WTC11 (cell line): ENCODE measurements at regions not wholly inside any gene's neighbourhood (a gene's known extent, or its start where the extent isn't known, plus 50 kb on each side); places are given as distances from the start of the nearest gene placed in this dataset.
A peak's percentile ranks its signal among the peaks of the same experiment; 100 is the strongest.

ENCODE experiments used
- ATAC-seq: fragments of 200-7000 bp; cut with Tn5 transposase; 2 replicates; pipeline ENCODE4 v1.10.0; 2021; ENCODE audit warnings: mild to moderate bottlenecking, moderate library complexity
- CTCF ChIA-PET: fragments of 300-600 bp; sonication (Branson Sonifier 250); formaldehyde crosslinking; loops from one replicate; lab custom pipeline; 2021; ENCODE audit warnings: antibody characterized with exemption; lab: Charles Lee
- POLR2A ChIA-PET: fragments of 350-600 bp; sonication (Branson Sonifier 250); formaldehyde crosslinking; loops from one replicate; lab custom pipeline; 2021; ENCODE audit warnings: antibody characterized with exemption; lab: Charles Lee
- DNase-seq: peaks from one replicate; pipeline ENCODE4 v3.0.0; 2021; ENCODE audit warnings: low spot score
- H3K27ac Mint-ChIP-seq: 2 replicates; pipeline ENCODE4 v1.8.0; 2021; ENCODE audit warnings: mixed read lengths
- H3K27me3 Mint-ChIP-seq: 2 replicates; pipeline ENCODE4 v1.8.0; 2021; ENCODE audit warnings: low read depth, mild to moderate bottlenecking, moderate library complexity, mixed read lengths
- H3K36me3 Mint-ChIP-seq: 2 replicates; pipeline ENCODE4 v1.8.0; 2021; ENCODE audit warnings: mixed read lengths
- H3K4me1 Mint-ChIP-seq: 2 replicates; pipeline ENCODE4 v1.8.0; 2022; ENCODE audit warnings: mixed read lengths
- H3K4me3 Mint-ChIP-seq: 2 replicates; pipeline ENCODE4 v1.8.0; 2021; ENCODE audit warnings: mild to moderate bottlenecking, moderate library complexity, mixed read lengths
- H3K9me3 Mint-ChIP-seq: 2 replicates; pipeline ENCODE4 v1.8.0; 2021; ENCODE audit warnings: mixed read lengths
- ATF1 ChIP-seq: sonication (generic); formaldehyde crosslinking; IDR thresholded peaks from 2 replicates; pipeline ENCODE4 v1.8.1; 2023; ENCODE audit warnings: mild to moderate bottlenecking, moderate library complexity, missing genetic modification reagents
- ATF2 ChIP-seq: sonication (generic); formaldehyde crosslinking; IDR thresholded peaks from 2 replicates; pipeline ENCODE4 v1.8.1; 2022; ENCODE audit warnings: low read depth, missing genetic modification reagents, borderline replicate concordance
- ATF3 ChIP-seq: sonication (generic); formaldehyde crosslinking; conservative IDR thresholded peaks from 2 replicates; pipeline ENCODE4 v1.8.1; 2022; ENCODE audit warnings: mild to moderate bottlenecking, missing genetic modification reagents
- CBFB ChIP-seq: sonication (generic); formaldehyde crosslinking; IDR thresholded peaks from 2 replicates; pipeline ENCODE4 v1.8.1; 2022; ENCODE audit warnings: mild to moderate bottlenecking, low read depth, missing genetic modification reagents
- CREB1 ChIP-seq: sonication (generic); formaldehyde crosslinking; IDR thresholded peaks from 2 replicates; pipeline ENCODE4 v1.8.0; 2023; ENCODE audit warnings: mild to moderate bottlenecking, missing genetic modification reagents
- ERG ChIP-seq: fragments of 250-450 bp; sonication (Bioruptor Pico); IDR thresholded peaks from 2 replicates; pipeline ENCODE4 v1.8.0; 2021; ENCODE audit warnings: mild to moderate bottlenecking
- GABPB1 ChIP-seq: sonication (generic); formaldehyde crosslinking; IDR thresholded peaks from 2 replicates; pipeline ENCODE4 v1.8.1; 2023; ENCODE audit warnings: mild to moderate bottlenecking, missing genetic modification reagents
- HMGA2 ChIP-seq: fragments of 250-450 bp; sonication (Bioruptor Pico); IDR thresholded peaks from 2 replicates; pipeline ENCODE4 v1.4.0; 2021; ENCODE audit warnings: mild to moderate bottlenecking, moderate library complexity
- HMGXB4 ChIP-seq: sonication (generic); formaldehyde crosslinking; IDR thresholded peaks from 2 replicates; pipeline ENCODE4 v1.8.1; 2023; ENCODE audit warnings: mild to moderate bottlenecking, moderate library complexity, missing genetic modification reagents
- IRF1 ChIP-seq: sonication (generic); formaldehyde crosslinking; IDR thresholded peaks from 2 replicates; pipeline ENCODE4 v1.8.0; 2023; ENCODE audit warnings: missing genetic modification reagents
- IRF2 ChIP-seq: sonication (generic); formaldehyde crosslinking; IDR thresholded peaks from 2 replicates; pipeline ENCODE4 v1.8.0; 2022; ENCODE audit warnings: low read depth, missing genetic modification reagents, borderline replicate concordance
- JAZF1 ChIP-seq: fragments of 250-450 bp; sonication (Bioruptor Pico); IDR thresholded peaks from 2 replicates; pipeline ENCODE4 v1.9.0; 2021; ENCODE audit warnings: moderate library complexity, mild to moderate bottlenecking, inconsistent platforms
- KAT7 ChIP-seq: sonication (generic); formaldehyde crosslinking; IDR thresholded peaks from 2 replicates; pipeline ENCODE4 v1.8.1; 2023; ENCODE audit warnings: missing genetic modification reagents, mild to moderate bottlenecking, borderline replicate concordance
- NFE2L1 ChIP-seq: sonication (generic); formaldehyde crosslinking; IDR thresholded peaks from 2 replicates; pipeline ENCODE4 v1.8.1; 2023; ENCODE audit warnings: missing genetic modification reagents
- NFYB ChIP-seq: sonication (generic); formaldehyde crosslinking; conservative IDR thresholded peaks from 2 replicates; pipeline ENCODE4 v1.8.0; 2022; ENCODE audit warnings: low read depth, missing genetic modification reagents
- NR3C1 ChIP-seq: sonication (generic); formaldehyde crosslinking; conservative IDR thresholded peaks from 2 replicates; pipeline ENCODE4 v1.8.1; 2023; ENCODE audit warnings: low read depth, mild to moderate bottlenecking, missing genetic modification reagents
- PRRX2 ChIP-seq: fragments of 250-450 bp; sonication (Bioruptor Pico); IDR thresholded peaks from 2 replicates; pipeline ENCODE4 v1.8.0; 2021; ENCODE audit warnings: mild to moderate bottlenecking
- USF1 ChIP-seq: sonication (generic); formaldehyde crosslinking; IDR thresholded peaks from 2 replicates; pipeline ENCODE4 v1.8.0; 2022; ENCODE audit warnings: mild to moderate bottlenecking, missing genetic modification reagents
- ZBTB21 ChIP-seq: sonication (generic); formaldehyde crosslinking; IDR thresholded peaks from 2 replicates; pipeline ENCODE4 v1.8.1; 2023; ENCODE audit warnings: mild to moderate bottlenecking, missing genetic modification reagents, borderline replicate concordance
- ZBTB43 ChIP-seq: sonication (generic); formaldehyde crosslinking; IDR thresholded peaks from 2 replicates; pipeline ENCODE4 v1.8.1; 2023; ENCODE audit warnings: mild to moderate bottlenecking, missing genetic modification reagents
- ZMAT4 ChIP-seq: fragments of 250-450 bp; sonication (Bioruptor Pico); IDR thresholded peaks from 2 replicates; pipeline ENCODE4 v1.9.0; 2021; ENCODE audit warnings: mild to moderate bottlenecking
- ZNF138 ChIP-seq: sonication (generic); formaldehyde crosslinking; conservative IDR thresholded peaks from 2 replicates; pipeline ENCODE4 v1.8.1; 2022; ENCODE audit warnings: mild to moderate bottlenecking, moderate library complexity, missing genetic modification reagents
- ZNF512 ChIP-seq: sonication (generic); formaldehyde crosslinking; IDR thresholded peaks from 2 replicates; pipeline ENCODE4 v1.8.1; 2022; ENCODE audit warnings: missing genetic modification reagents, borderline replicate concordance
- ZNF671 ChIP-seq: fragments of 250-450 bp; sonication (Bioruptor Pico); IDR thresholded peaks from 2 replicates; pipeline ENCODE4 v1.8.0; 2021; ENCODE audit warnings: mild to moderate bottlenecking

GRCh38 chr10:64215088-64215487, 693.9 kb downstream of the REEP3 start:
- DNase-seq (no peak), ATAC-seq (no peak)
- CTCF ChIA-PET = interaction anchor here (1.0 kb wide), 1 partner anchor 238 kb away, joined by 3 read pairs; no protein-coding TSS in a partner anchor
- TF ChIP-seq ATF3 (no peak), IRF1 (CRISPR knock-in tag) (no peak), NFYB (CRISPR knock-in tag) (no peak), CBFB (CRISPR knock-in tag) (no peak), ZBTB43 (no peak), ZNF671 (CRISPR knock-in tag) (no peak), ZMAT4 (CRISPR knock-in tag) (no peak), ERG (CRISPR knock-in tag) (no peak), ATF2 (no peak)
- peaks cover 8% of the 10 kb centered on the region for H3K4me1 Mint-ChIP-seq
- no peaks in the 10 kb centered on the region for H3K36me3 Mint-ChIP-seq
- no peaks in the 10 kb centered on the region for H3K27me3 Mint-ChIP-seq
- no peak overlapping the region for H3K4me3 Mint-ChIP-seq
- H3K27ac Mint-ChIP-seq = no peak overlapping the region
- POLR2A ChIA-PET = no interaction called here
- peaks cover 5% of the 10 kb centered on the region for H3K9me3 Mint-ChIP-seq

- H3K4me3 Mint-ChIP-seq = no peak overlapping the region
- peaks cover 6% of the 10 kb centered on the region for H3K36me3 Mint-ChIP-seq
- CTCF ChIA-PET = interaction anchor here (0.9 kb wide), 1 partner anchor 178 kb away, joined by 3 read pairs; no protein-coding TSS in a partner anchor
- H3K27ac Mint-ChIP-seq = no peak overlapping the region
- POLR2A ChIA-PET = no interaction called here
- peaks cover 16% of the 10 kb centered on the region for H3K9me3 Mint-ChIP-seq
- no peak for TF ChIP-seq NFE2L1 (CRISPR knock-in tag)
- TF ChIP-seq ZNF138 (CRISPR knock-in tag) = no peak
- no peak for TF ChIP-seq GABPB1
- no peak for TF ChIP-seq JAZF1 (CRISPR knock-in tag)
- no peak for TF ChIP-seq ATF1
- TF ChIP-seq CREB1 (CRISPR knock-in tag) = no peak
- TF ChIP-seq KAT7 (CRISPR knock-in tag) = no peak
- no peak for TF ChIP-seq HMGXB4
- no peak for TF ChIP-seq USF1 (CRISPR knock-in tag)
- no peak for TF ChIP-seq NR3C1 (CRISPR knock-in tag)
- no peak for TF ChIP-seq IRF2
- no peak for TF ChIP-seq ZNF512 (CRISPR knock-in tag)
- TF ChIP-seq PRRX2 (CRISPR knock-in tag) = no peak
- no peak for TF ChIP-seq HMGA2
- no peak for TF ChIP-seq ZBTB21 (CRISPR knock-in tag)
- H3K27me3 Mint-ChIP-seq = no peaks in the 10 kb centered on the region
- ATAC-seq (peak; percentile 43; the same call in 1 of the 2 replicates), DNase-seq (no peak)
- H3K4me1 Mint-ChIP-seq = peaks cover 8% of the 10 kb centered on the region
Observed at GRCh38 chr10:64219271-64220025, 698.2 kb downstream of the REEP3 start.
